HCT116 (cell line): ENCODE measurements at regions not wholly inside any gene's neighbourhood (a gene's known extent, or its start where the extent isn't known, plus 50 kb on each side); places are given as distances from the start of the nearest gene placed in this dataset.

Source experiments
- ATAC-seq: fragments of 200-7000 bp; cut with Tn5 transposase; 2 replicates; pipeline ENCODE4 v1.9.1; 2020; ENCODE audit warnings: mild to moderate bottlenecking, moderate library complexity
- BruUV-seq: library from RNA; stranded (reverse); fragments of 400-500 nt; replicated peaks from 2 replicates; lab custom pipeline; 2021; lab: Mats Ljungman, UMichigan
- CTCF ChIA-PET: fragments of 300-600 bp; sonication (Branson Sonifier 250); formaldehyde crosslinking; loops from one replicate; lab custom pipeline; 2021; ENCODE audit warnings: antibody characterized with exemption; lab: Charles Lee
- POLR2A ChIA-PET: fragments of 300-600, 350-600 bp; sonication (Branson Sonifier 250); formaldehyde crosslinking; loops from one replicate; lab custom pipeline; 2021; ENCODE audit warnings: antibody characterized with exemption; lab: Charles Lee
- RAD21 ChIA-PET, 2 experiments: fragments of 300-600 bp; sonication (Branson Sonifier 250); formaldehyde crosslinking; loops; one replicate each; lab custom pipeline; 2023; ENCODE audit warnings: low total read pairs in 2 of 2; ENCODE audit not compliant: uncharacterized antibody in 2 of 2, unreplicated experiment in 2 of 2, low non-redundant PET in 1 of 2; lab: Charles Lee
- DNase-seq: peaks from one replicate; pipeline ENCODE4 v3.0.0-alpha.2; 2010; ENCODE audit warnings: low read depth, low spot score
- H2AFZ ChIP-seq: fragments of 200-600 bp; shearing (Covaris generic), sonication (generic); 2 replicates; pipeline ENCODE4 v1.6.1; 2017; ENCODE audit warnings: low read depth, mixed run types, mixed read lengths, antibody characterized with exemption, low read length; ENCODE audit not compliant: poor library complexity, severe bottlenecking
- H3K27ac ChIP-seq: 2 replicates; pipeline ENCODE4 v1.5.1; 2012; ENCODE audit warnings: low read depth, low read length
- H3K27me3 ChIP-seq: fragments of 200-600 bp; sonication (generic); 2 replicates; pipeline ENCODE4 v1.6.1; 2016; ENCODE audit warnings: mixed run types, low read length, mixed read lengths; ENCODE audit not compliant: insufficient read depth
- H3K36me3 ChIP-seq, 2 experiments: fragments of 200-500 bp in 1 of 2; fragments of 200-600 bp in 1 of 2; sonication (Bioruptor generic) in 1 of 2; sonication (generic) in 1 of 2; 2 replicates each; pipeline versions ENCODE4 v1.5.1 to v1.6.1; 2014 to 2016; ENCODE audit warnings: low read length in 2 of 2, inconsistent platforms in 1 of 2, mixed read lengths in 1 of 2, mixed run types in 1 of 2; ENCODE audit not compliant: insufficient read depth in 2 of 2, control insufficient read depth in 1 of 2
- H3K4me1 ChIP-seq, 2 experiments: fragments of 200-600 bp in 1 of 2; sonication (generic) in 1 of 2; 2 replicates each; pipeline versions ENCODE4 v1.5.1 to v1.6.1; 2012 to 2017; ENCODE audit warnings: low read length in 2 of 2, inconsistent platforms in 1 of 2, mild to moderate bottlenecking in 1 of 2, mixed read lengths in 1 of 2, mixed run types in 1 of 2, moderate library complexity in 1 of 2; ENCODE audit not compliant: insufficient read depth in 2 of 2, control insufficient read depth in 1 of 2
- H3K4me2 ChIP-seq: fragments of 200-600 bp; sonication (generic); 2 replicates; pipeline ENCODE4 v1.6.1; 2017; ENCODE audit warnings: mixed run types, low read length, mixed read lengths
- H3K4me3 ChIP-seq, 2 experiments: fragments of 200-600 bp in 1 of 2; sonication (generic) in 1 of 2; replicated peaks in 1 of 2; 2 replicates each; pipeline ENCODE4 v1.5.1; 2011 to 2016; ENCODE audit warnings: low read length in 2 of 2, control low read depth in 1 of 2, low read depth in 1 of 2, mild to moderate bottlenecking in 1 of 2, mixed read lengths in 1 of 2, mixed run types in 1 of 2
- H3K79me2 ChIP-seq: fragments of 200-600 bp; sonication (generic); 2 replicates; pipeline ENCODE4 v1.6.1; 2017; ENCODE audit warnings: mild to moderate bottlenecking, mixed run types, low read length, moderate library complexity, mixed read lengths; ENCODE audit not compliant: insufficient read depth
- H3K9ac ChIP-seq: fragments of 200-600 bp; sonication (generic); 2 replicates; pipeline ENCODE4 v1.6.1; 2016; ENCODE audit warnings: low read length, mixed read lengths
- H3K9me2 ChIP-seq: fragments of 200-600 bp; sonication (generic), shearing (Covaris generic); 2 replicates; pipeline ENCODE4 v1.6.1; 2017; ENCODE audit warnings: mixed run types, mild to moderate bottlenecking, moderate library complexity; ENCODE audit not compliant: insufficient read depth
- H3K9me3 ChIP-seq, 2 experiments: fragments of 200-500 bp in 1 of 2; fragments of 200-600 bp in 1 of 2; sonication (Bioruptor generic) in 1 of 2; sonication (generic) in 1 of 2; 2 replicates each; pipeline ENCODE4 v1.6.1; 2014 to 2017; ENCODE audit warnings: low read length in 2 of 2, mixed read lengths in 2 of 2, inconsistent platforms in 1 of 2, low read depth in 1 of 2, mild to moderate bottlenecking in 1 of 2, mixed run types in 1 of 2, moderate library complexity in 1 of 2; ENCODE audit not compliant: control insufficient read depth in 1 of 2, insufficient read depth in 1 of 2
- H4K20me1 ChIP-seq: fragments of 200-600 bp; sonication (generic), shearing (Covaris generic); 2 replicates; pipeline ENCODE4 v1.6.1; 2017; ENCODE audit warnings: mixed run types, mild to moderate bottlenecking, moderate library complexity; ENCODE audit not compliant: insufficient read depth
- CBX3 ChIP-seq: IDR thresholded peaks from 2 replicates; pipeline ENCODE4 v1.6.1; 2012; ENCODE audit warnings: low read depth
- CEBPB ChIP-seq: IDR thresholded peaks from 2 replicates; pipeline ENCODE4 v1.6.1; 2012; ENCODE audit warnings: low read depth
- FOSL1 ChIP-seq: IDR thresholded peaks from 2 replicates; pipeline ENCODE4 v1.6.1; 2012; ENCODE audit warnings: low read depth
- RAD21 ChIP-seq: IDR thresholded peaks from 2 replicates; pipeline ENCODE4 v1.6.1; 2012; ENCODE audit warnings: low read depth, mild to moderate bottlenecking
- ZNF274 ChIP-seq: fragments of 200-500 bp; sonication (Bioruptor generic); IDR thresholded peaks from 2 replicates; pipeline ENCODE4 v1.6.1; 2014; ENCODE audit warnings: mild to moderate bottlenecking, low read depth, low read length, inconsistent platforms
- intact Hi-C: fragments of 100-400 bp; cut with micrococcal nuclease; formaldehyde crosslinking; loops from 2 replicates; pipeline ENCODE4 v1.10.0; 2022
- TF ChIP-seq, protein P1 (sequence below): IDR thresholded peaks from 2 replicates; pipeline ENCODE4 v1.6.1; 2012

DNA sequence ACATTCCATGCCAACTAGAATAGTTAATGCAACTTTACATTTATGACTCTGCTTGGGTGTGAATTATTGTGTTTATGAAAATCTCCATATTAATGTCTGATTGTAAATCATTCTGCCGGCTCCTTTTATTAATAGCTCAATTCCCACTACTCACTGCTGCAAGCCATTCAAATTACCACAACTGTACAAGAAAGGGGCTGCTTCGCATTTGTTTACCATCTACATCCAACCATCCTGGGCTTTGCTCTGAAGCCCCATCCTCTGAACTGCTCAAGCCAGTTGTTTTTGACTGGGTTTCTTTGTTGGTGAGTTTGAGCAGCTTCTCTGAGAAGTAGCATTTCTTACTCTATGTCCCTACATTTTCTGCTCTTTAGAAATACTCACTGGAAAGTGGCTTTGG lies 451.6 kb upstream of the CADM1 start:
- Histone ChIP-seq H3K27me3 (no peaks in the 10 kb centered on the region), H3K9me3 (no peaks in the 10 kb centered on the region; a peak in 1 of 4 replicates), H3K4me2 (no peak overlapping the region), H3K36me3 (no peaks in the 10 kb centered on the region), H3K4me3 (no peak overlapping the region), H3K9me2 (no peaks in the 10 kb centered on the region), H3K9ac (no peak overlapping the region), H2AFZ (no peak overlapping the region), H4K20me1 (no peaks in the 10 kb centered on the region), H3K27ac (no peak overlapping the region), H3K79me2 (no peaks in the 10 kb centered on the region)
- ChIA-PET RAD21 (no interaction called here), CTCF (no interaction called here)
- no TSS peak for BruUV-seq
- intact Hi-C loops: no loop called here
- no peak for DNase-seq
- no peak for TF ChIP-seq CEBPB
- TF ChIP-seq, protein P1, sequence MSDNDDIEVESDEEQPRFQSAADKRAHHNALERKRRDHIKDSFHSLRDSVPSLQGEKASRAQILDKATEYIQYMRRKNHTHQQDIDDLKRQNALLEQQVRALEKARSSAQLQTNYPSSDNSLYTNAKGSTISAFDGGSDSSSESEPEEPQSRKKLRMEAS: no peak
- TF ChIP-seq CBX3: no peak
- TF ChIP-seq, all 23 proteins: peak for 0
- ATAC-seq: no peak
- no peaks in the 10 kb centered on the region for H3K4me1 ChIP-seq
- POLR2A ChIA-PET: no interaction called here

DNA sequence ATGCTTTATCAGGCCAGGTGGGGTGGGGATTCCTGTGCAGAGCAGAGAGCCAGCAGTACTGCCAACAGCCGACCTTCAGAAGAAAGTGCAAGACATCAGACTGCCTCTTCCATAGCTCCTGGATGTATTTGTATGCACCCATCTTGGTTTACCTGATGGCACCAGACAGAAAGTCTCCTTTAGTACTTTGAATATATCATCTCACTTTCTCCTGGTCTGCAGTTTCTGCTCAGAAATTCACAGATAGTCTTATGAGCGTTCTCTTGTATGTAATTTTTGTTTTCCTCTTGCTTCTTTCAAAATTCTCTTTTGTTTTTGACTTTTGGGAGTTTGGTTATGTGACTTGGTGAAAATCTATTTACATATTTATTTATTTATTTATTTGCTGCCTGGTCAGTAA lies 446.4 kb upstream of the CADM1 start:
- no peaks in the 10 kb centered on the region for H4K20me1 ChIP-seq
- H3K9me2 ChIP-seq: no peaks in the 10 kb centered on the region
- no peaks in the 10 kb centered on the region for H3K36me3 ChIP-seq
- TF ChIP-seq CBX3 (no peak), ZNF274 (no peak), FOSL1 (no peak), CEBPB (no peak), RAD21 (no peak)
- no TSS peak for BruUV-seq
- H3K79me2 ChIP-seq: no peaks in the 10 kb centered on the region
- peaks cover 0 to 4% of the 10 kb centered on the region in 2 experiments; a peak in 1 of 4 replicates for H3K9me3 ChIP-seq
- no peaks in the 10 kb centered on the region for H3K27me3 ChIP-seq
- ChIA-PET RAD21 (no interaction called here), CTCF (no interaction called here), POLR2A (no interaction called here)
- no peak for DNase-seq
- no peak overlapping the region for H3K9ac ChIP-seq
- H2AFZ ChIP-seq: no peak overlapping the region
- no peak overlapping the region for H3K4me2 ChIP-seq
- intact Hi-C loops: no loop called here
- no peak for ATAC-seq
- no peaks in the 10 kb centered on the region for H3K4me1 ChIP-seq
- no peak overlapping the region for H3K27ac ChIP-seq
- no peak overlapping the region for H3K4me3 ChIP-seq
